ENCODE measurements at regions not wholly inside any gene's neighbourhood (a gene's known extent, or its start where the extent isn't known, plus 50 kb on each side); places are given as distances from the start of the nearest gene placed in this dataset.

DNA sequence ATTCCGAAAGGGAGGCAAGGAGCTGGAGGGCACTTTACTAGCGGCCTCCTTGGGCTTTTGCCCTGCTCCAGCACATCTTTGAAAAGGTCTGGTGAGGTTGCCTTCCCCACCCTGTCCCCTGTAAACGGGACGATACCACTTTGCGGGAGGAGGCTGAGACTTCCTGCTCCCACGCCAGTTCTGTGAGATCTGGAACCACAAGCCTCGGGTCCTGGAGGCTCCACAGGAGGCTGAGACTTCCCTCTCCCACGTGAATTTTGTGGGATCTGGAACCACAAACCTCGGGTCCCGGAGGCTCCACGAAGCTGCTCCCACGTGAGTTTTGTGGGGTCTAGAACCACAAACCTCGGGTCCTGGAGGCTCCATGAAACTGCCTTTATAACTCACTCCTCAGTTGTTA, 209.3 kb downstream of the DLL1 start:
- intact Hi-C loops (cut with DNase I): no loop called here

GRCh38 chr6:170080828-170081371, 210.0 kb downstream of the DLL1 start:
- intact Hi-C loops (cut with DNase I): no loop called here
- peak in 6 of 10 donors; percentile 11 to 88 (median 64) for DNase-seq

More for the DNA sequence above, 209.3 kb downstream of the DLL1 start:
- peak in 4 of 10 donors; percentile 1 to 51 (median 38) for DNase-seq

GRCh38 chr6:170080169-170080827, 210.6 kb downstream of the DLL1 start:
- peak in 6 of 10 donors; percentile 3 to 71 (median 32) for DNase-seq
- intact Hi-C loops (cut with DNase I): no loop called here

DNA sequence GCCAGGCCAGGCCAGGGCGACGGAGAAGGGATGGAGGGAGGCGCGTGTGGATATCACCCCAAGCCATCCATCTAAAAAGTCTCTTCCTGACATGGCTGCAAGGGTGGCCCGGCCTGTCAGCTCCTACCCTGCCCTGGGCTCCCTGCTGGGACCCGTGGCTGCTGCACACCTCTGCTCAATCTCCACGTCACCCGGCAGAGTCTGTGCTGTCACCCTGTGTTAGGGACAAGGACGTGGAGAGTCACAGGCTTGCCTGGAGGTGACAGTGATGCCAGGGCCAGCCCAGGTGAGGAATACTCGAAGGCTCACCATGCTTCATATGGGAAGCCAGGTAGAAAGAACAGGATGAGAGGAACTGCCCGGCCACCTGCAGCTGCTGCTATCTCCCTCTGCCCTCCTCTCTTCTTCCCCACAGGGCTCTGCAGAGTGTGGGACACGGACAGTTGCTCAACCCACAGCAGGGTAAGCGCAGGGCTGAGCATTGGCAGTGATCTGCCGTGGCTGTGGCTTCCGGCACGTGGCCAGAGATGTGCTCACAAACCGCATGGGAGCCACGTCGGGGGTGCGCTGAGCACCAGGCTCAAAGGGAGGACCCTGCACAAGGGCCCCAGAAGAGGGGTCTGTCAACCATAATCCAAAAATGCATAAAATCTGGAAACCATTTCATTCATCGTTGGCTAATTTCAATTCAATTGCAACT, 214.3 kb downstream of the DLL1 start:
- peak in 3 of 10 donors; percentile 58 to 75 (median 73) for DNase-seq
- intact Hi-C loops (cut with DNase I): no loop called here

DNA sequence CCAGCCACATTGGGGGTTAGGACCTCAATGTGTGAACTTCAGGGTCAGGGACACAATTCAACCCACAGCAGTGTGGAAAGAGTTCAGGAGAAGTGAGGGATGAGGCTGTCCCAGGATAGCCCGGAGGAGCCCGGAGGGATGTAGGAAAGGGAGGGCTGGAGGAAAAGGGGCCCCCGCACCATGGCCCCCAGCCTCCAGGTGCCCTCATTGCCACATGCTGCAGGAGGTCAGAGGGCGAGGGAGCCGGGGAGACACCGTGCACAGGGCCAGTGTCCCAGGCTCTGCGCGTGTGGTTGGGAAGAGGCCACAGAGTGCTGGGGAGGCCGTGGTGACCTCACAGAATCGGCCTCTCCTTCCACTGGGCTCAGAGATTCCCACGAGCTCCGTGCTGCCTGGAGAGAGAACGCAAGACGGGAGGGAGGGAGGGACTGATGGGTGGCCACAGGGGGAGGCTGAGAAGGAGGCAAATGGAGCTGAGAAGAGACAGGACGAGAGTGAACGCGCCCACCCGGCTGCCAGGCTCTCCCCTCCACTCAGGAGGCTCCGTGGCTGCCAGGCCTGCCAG, 215.1 kb downstream of the DLL1 start:
- intact Hi-C loops (cut with DNase I): no loop called here
- peak in 5 of 10 donors; percentile 4 to 69 (median 54) for DNase-seq

GRCh38 chr6:170074907-170075306, 216.0 kb downstream of the DLL1 start:
- intact Hi-C loops (cut with DNase I): no loop called here
- DNase-seq: peak in 4 of 10 donors; percentile 6 to 86 (median 79)

DNA sequence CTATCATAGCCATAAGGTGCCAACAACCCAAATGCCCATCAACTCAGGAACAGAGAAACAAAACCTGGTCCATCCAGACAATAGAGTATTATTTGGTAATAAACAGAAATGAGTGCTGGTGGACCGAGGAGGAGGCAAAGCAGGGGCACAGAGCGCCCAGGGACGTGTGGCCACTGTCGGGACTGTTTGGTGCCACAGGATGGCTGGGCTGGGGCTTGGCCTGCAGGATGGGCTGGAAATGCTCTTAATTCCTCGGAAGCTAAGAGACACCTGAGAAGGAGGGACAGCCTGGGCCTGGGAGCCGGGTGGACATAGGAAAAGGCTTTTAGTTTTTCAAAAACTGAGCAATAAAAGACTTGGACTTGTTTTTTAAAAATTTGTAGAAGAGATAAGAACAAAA, 216.4 kb downstream of the DLL1 start:
- DNase-seq: peak in 4 of 10 donors; percentile 7 to 61 (median 32)
- intact Hi-C loops (cut with DNase I): no loop called here

GRCh38 chr6:170073846-170074245, 217.0 kb downstream of the DLL1 start:
- intact Hi-C loops (cut with DNase I): no loop called here
- DNase-seq: peak in 5 of 10 donors; percentile 11 to 90 (median 86)

DNA sequence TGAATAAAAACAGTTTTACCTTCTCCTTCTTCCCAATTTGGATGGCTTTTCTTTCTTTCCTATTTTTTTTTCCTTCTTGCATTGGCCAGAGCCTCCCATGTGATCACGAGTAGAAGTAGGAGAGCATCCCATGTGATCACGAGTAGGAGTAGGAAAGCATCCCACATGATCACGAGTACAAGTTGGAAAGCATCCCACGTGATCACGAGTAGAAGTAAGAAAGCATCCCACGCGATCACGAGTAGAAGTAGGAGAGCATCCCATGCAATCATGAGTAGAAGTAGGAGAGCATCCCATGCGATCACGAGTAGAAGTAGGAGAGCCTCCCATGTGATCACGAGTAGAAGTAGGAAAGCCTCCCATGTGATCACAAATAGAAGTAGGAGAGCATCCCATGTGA, 218.6 kb downstream of the DLL1 start:
- DNase-seq: peak in 1 of 10 donors; percentile 3
- intact Hi-C loops (cut with DNase I): no loop called here

GRCh38 chr6:170069611-170070010, 221.3 kb downstream of the DLL1 start:
- intact Hi-C loops (cut with DNase I): no loop called here
- no peak for DNase-seq

DNA sequence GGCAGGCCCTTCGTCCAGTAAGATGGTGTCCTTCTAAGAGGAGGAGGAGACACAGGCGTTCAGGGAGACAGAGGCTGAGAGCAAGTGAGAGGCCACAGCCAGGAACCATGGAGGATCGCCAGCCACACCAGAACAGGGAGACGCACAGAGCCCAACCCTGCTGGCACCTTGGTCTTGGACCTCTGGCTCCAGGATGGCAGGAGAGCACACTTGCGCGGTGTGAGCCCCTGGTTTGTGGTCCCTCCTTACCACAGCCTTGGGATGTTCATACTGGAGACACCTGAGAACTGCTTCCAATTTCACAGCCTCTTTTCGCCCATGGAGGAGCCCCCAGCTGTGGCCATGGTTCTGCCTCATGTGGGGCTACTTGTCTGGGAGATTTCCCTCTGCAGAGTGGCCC, 222.4 kb downstream of the DLL1 start:
- intact Hi-C loops (cut with DNase I): no loop called here
- peak in 3 of 10 donors; percentile 9 to 53 (median 39) for DNase-seq

GRCh38 chr6:170067923-170068360, 222.9 kb downstream of the DLL1 start:
- intact Hi-C loops (cut with DNase I): no loop called here
- peak in 3 of 10 donors; percentile 7 to 75 (median 75) for DNase-seq

GRCh38 chr6:170067181-170067641, 223.7 kb downstream of the DLL1 start:
- peak in 3 of 10 donors; percentile 18 to 90 (median 84) for DNase-seq

DNA sequence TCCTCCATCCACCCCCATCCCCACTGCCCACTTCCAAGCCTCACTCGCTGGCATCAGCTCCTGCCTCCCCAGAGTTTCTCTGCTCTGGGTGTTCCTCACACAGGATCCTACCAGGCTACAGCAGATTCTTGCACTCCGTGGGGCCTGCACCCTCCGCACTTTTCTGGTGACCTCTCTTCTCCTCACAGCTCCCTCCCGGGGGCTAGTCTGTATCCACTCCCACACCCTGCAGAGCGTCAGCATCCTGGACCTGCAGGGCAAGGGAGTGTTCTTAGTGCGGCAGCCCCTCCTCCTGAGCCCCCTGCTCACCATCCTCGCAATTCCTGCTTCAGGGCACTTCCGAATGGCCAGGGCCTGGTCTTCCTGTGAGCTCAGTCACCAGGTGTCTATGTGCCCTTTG, 224.2 kb downstream of the DLL1 start:
- intact Hi-C loops (cut with DNase I): no loop called here
- DNase-seq: peak in 5 of 10 donors; percentile 2 to 76 (median 27)

More at GRCh38 chr6:170067181-170067641, 223.7 kb downstream of the DLL1 start:
- intact Hi-C loops (cut with DNase I): no loop called here

DNA sequence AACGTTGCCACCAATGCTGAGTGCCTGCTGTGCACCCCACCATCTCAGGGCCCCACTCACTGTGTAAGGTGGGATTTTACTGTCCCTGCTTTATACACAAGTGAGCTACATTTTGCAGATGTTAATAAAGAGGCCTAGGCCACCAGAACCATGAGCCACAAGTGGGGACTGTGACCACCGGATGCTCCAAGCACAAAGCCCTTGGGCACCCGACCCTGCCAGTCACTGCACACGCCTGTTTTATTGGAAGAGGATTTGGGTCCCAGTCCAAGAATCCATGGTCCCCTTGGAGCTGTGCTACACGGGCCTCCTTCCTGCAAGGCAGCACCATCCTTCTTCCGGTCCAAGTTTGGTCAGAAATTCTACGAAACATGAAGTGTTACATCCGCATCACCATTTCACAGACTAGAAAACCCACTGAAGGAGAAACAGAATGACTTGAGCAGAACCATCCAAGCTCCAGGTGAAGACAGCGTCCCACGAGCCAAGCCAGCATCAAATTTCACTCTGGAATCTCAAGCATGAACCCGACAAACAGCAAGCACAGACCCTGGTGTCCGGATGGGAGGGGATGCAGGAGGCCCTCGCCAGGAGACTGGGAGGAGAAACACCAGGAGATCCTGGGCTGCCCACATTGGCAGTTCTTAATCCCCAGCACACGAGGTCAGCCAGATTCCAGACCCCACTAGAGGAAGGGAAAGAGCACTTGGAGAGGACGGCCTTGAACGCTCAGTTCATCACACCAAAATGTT, 226.9 kb downstream of the DLL1 start:
- intact Hi-C loops (cut with DNase I): no loop called here
- DNase-seq: peak in 3 of 10 donors; percentile 4 to 46 (median 11)

GRCh38 chr6:170063431-170063830, 227.4 kb downstream of the DLL1 start:
- DNase-seq: peak in 3 of 10 donors; percentile 6 to 70 (median 6)
- intact Hi-C loops (cut with DNase I): no loop called here

DNA sequence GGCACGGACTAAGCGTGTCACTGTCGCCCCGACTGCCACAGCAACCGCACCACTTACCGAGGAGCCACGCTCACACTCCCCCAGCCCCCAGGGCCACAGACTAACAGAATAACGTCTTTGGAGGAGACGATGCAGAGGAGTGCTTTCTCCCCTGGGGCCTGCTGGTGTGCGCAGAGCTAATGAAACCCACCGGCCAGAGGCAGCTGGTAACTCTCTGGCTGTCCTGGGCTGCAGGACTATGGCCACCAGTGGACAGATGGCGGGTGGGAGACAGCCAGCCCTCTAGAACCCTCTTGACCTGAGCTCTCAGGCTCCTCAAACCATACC, 228.0 kb downstream of the DLL1 start:
- DNase-seq: peak in 1 of 10 donors; percentile 6
- intact Hi-C loops (cut with DNase I): no loop called here

GRCh38 chr6:170062209-170062914, 228.5 kb downstream of the DLL1 start:
- peak in 3 of 10 donors; percentile 2 to 65 (median 7) for DNase-seq
- intact Hi-C loops (cut with DNase I): no loop called here

GRCh38 chr6:170058878-170059485, 231.9 kb downstream of the DLL1 start:
- peak in 3 of 10 donors; percentile 6 to 64 (median 44) for DNase-seq
- intact Hi-C loops (cut with DNase I): no loop called here

Measured in posterior cingulate gyrus (tissue), 11 donors.